IMR-90 (cell line): ENCODE measurements at regions not wholly inside any gene's neighbourhood (a gene's known extent, or its start where the extent isn't known, plus 50 kb on each side); places are given as distances from the start of the nearest gene placed in this dataset.

Source experiments
- ATAC-seq: fragments of 200-7000 bp; cut with Tn5 transposase; 2 replicates; pipeline ENCODE4 v1.9.1; 2020; ENCODE audit warnings: low read depth, mild to moderate bottlenecking, moderate library complexity
- BruUV-seq: library from RNA; stranded (reverse); fragments of 400-500 nt; replicated peaks from 2 replicates; lab custom pipeline; 2021; lab: Mats Ljungman, UMichigan
- CTCF ChIA-PET: fragments of 300-600 bp; formaldehyde crosslinking; extraction: SDS; loops from one replicate; lab custom pipeline; 2021; ENCODE audit warnings: antibody characterized with exemption; lab: Yijun Ruan, JAX
- POLR2A ChIA-PET: fragments of 300-600 bp; sonication (Branson Sonifier 250); formaldehyde crosslinking; loops from one replicate; lab custom pipeline; 2022; ENCODE audit warnings: antibody characterized with exemption; ENCODE audit not compliant: unreplicated experiment; lab: Charles Lee
- DNase-seq: peaks from one replicate; pipeline ENCODE4 v3.0.0; 2013
- H2AFZ ChIP-seq: replicated peaks from 2 replicates; pipeline ENCODE3; 2013; ENCODE audit warnings: low read length, mild to moderate bottlenecking; ENCODE audit not compliant: poor library complexity
- H2AK5ac ChIP-seq: 2 replicates; pipeline ENCODE4 v1.6.1; 2013; ENCODE audit warnings: low read depth, low read length, inconsistent platforms
- H2AK9ac ChIP-seq: replicated peaks from 2 replicates; pipeline ENCODE3; 2013; ENCODE audit warnings: mild to moderate bottlenecking, low read depth, low read length, moderate library complexity; ENCODE audit not compliant: poor library complexity
- H2BK120ac ChIP-seq: 2 replicates; pipeline ENCODE4 v1.6.1; 2013; ENCODE audit warnings: low read depth, low read length, inconsistent platforms
- H2BK15ac ChIP-seq: 3 replicates; pipeline ENCODE4 v1.6.1; 2013; ENCODE audit warnings: low read depth, low read length, inconsistent platforms
- H2BK20ac ChIP-seq: 2 replicates; pipeline ENCODE4 v1.6.1; 2013; ENCODE audit warnings: low read depth, mild to moderate bottlenecking, inconsistent platforms, low read length, moderate library complexity
- H2BK5ac ChIP-seq: 2 replicates; pipeline ENCODE4 v1.6.1; 2013; ENCODE audit warnings: mild to moderate bottlenecking, low read depth, low read length, inconsistent platforms; ENCODE audit not compliant: poor library complexity, severe bottlenecking
- H3K14ac ChIP-seq: replicated peaks from 2 replicates; pipeline ENCODE4 v1.6.1; 2013; ENCODE audit warnings: low read depth, low read length, inconsistent platforms
- H3K18ac ChIP-seq: 2 replicates; pipeline ENCODE4 v1.6.1; 2013; ENCODE audit warnings: low read depth, low read length, control low read depth
- H3K23ac ChIP-seq: 2 replicates; pipeline ENCODE4 v1.6.1; 2013; ENCODE audit warnings: low read depth, low read length, inconsistent platforms
- H3K27ac ChIP-seq: 2 replicates; pipeline ENCODE4 v1.5.1; 2013; ENCODE audit warnings: mild to moderate bottlenecking, control low read depth, low read length; ENCODE audit not compliant: insufficient read depth
- H3K27me3 ChIP-seq: 2 replicates; pipeline ENCODE4 v1.6.1; 2013; ENCODE audit warnings: low read length; ENCODE audit not compliant: control insufficient read depth, insufficient read depth
- H3K36me3 ChIP-seq: 2 replicates; pipeline ENCODE4 v1.6.1; 2013; ENCODE audit warnings: low read length, mixed read lengths; ENCODE audit not compliant: control insufficient read depth, insufficient read depth
- H3K4ac ChIP-seq: 2 replicates; pipeline ENCODE4 v1.6.1; 2013; ENCODE audit warnings: low read depth, low read length, inconsistent platforms
- H3K4me1 ChIP-seq: 2 replicates; pipeline ENCODE4 v1.6.1; 2013; ENCODE audit warnings: low read length, mixed read lengths; ENCODE audit not compliant: control insufficient read depth, insufficient read depth
- H3K4me2 ChIP-seq: 2 replicates; pipeline ENCODE4 v1.6.1; 2013; ENCODE audit warnings: low read depth, mild to moderate bottlenecking, control low read depth, low read length, moderate library complexity
- H3K4me3 ChIP-seq: 2 replicates; pipeline ENCODE4 v1.5.1; 2013; ENCODE audit warnings: low read depth, mild to moderate bottlenecking, control low read depth, low read length, moderate library complexity; ENCODE audit not compliant: insufficient read depth
- H3K56ac ChIP-seq: 2 replicates; pipeline ENCODE4 v1.6.1; 2013; ENCODE audit warnings: low read length, inconsistent platforms; ENCODE audit not compliant: insufficient read depth; ENCODE audit errors: extremely low read depth
- H3K79me1 ChIP-seq, 2 experiments: 2 replicates each; pipeline ENCODE4 v1.6.1; 2013; ENCODE audit warnings: low read length in 2 of 2, inconsistent platforms in 1 of 2, low read depth in 1 of 2
- H3K9ac ChIP-seq: 2 replicates; pipeline ENCODE4 v1.6.1; 2013; ENCODE audit warnings: low read depth, low read length, control low read depth
- H3K9me1 ChIP-seq: 2 replicates; pipeline ENCODE4 v1.6.1; 2013; ENCODE audit warnings: low read length, inconsistent platforms; ENCODE audit not compliant: insufficient read depth
- H3K9me3 ChIP-seq: 2 replicates; pipeline ENCODE4 v1.6.1; 2013; ENCODE audit warnings: low read length; ENCODE audit not compliant: control insufficient read depth, insufficient read depth
- H4K20me1 ChIP-seq: 2 replicates; pipeline ENCODE4 v1.6.1; 2013; ENCODE audit warnings: low read length, inconsistent platforms; ENCODE audit not compliant: insufficient read depth
- H4K5ac ChIP-seq: 2 replicates; pipeline ENCODE4 v1.6.1; 2013; ENCODE audit warnings: mild to moderate bottlenecking, low read depth, low read length, control low read depth
- H4K8ac ChIP-seq, 2 experiments: 2 replicates each; pipeline ENCODE4 v1.6.1; 2013; ENCODE audit warnings: low read depth in 2 of 2, low read length in 2 of 2, control low read depth in 1 of 2, inconsistent platforms in 1 of 2
- H4K91ac ChIP-seq: 2 replicates; pipeline ENCODE4 v1.6.1; 2013; ENCODE audit warnings: low read depth, low read length, inconsistent platforms; ENCODE audit not compliant: insufficient read depth
- CHD1 ChIP-seq: IDR thresholded peaks from 2 replicates; pipeline ENCODE4 v1.6.1; 2012; ENCODE audit warnings: low read depth, low read length, improper control_type of control experiment
- MXI1 ChIP-seq: IDR thresholded peaks from 2 replicates; pipeline ENCODE4 v1.6.1; 2012; ENCODE audit warnings: low read depth, mild to moderate bottlenecking, low read length, moderate library complexity, borderline replicate concordance
- RFX5 ChIP-seq: IDR thresholded peaks from 2 replicates; pipeline ENCODE4 v1.8.0; 2012; ENCODE audit warnings: low read depth, mild to moderate bottlenecking, low read length, moderate library complexity
- SMC3 ChIP-seq: fragments of 150-350 bp; IDR thresholded peaks from 2 replicates; pipeline ENCODE4 v1.6.1; 2016; ENCODE audit warnings: low read depth, mild to moderate bottlenecking, antibody characterized with exemption, low read length, moderate library complexity
- WGBS, 2 experiments: methylation state at CpG; one replicate each; pipeline versions ENCODE4 v1.1.5 to v1.1.7; 2013; ENCODE audit warnings: missing lambda C conversion rate in 2 of 2; ENCODE audit not compliant: insufficient read length in 1 of 2; ENCODE audit errors: extremely low coverage in 2 of 2; 5-methylcytosine and 5-hydroxymethylcytosine counted together
- dilution Hi-C: fragments of 300-500 bp; cut with HindIII; formaldehyde crosslinking; loops from one replicate; pipeline ENCODE4 v1.14.3; 2018; ENCODE audit warnings: low sequenced_read_pairs; ENCODE audit not compliant: unreplicated experiment
- in situ Hi-C: fragments of 300-500 bp; cut with MboI; formaldehyde crosslinking; loops from 3 replicates; pipeline ENCODE4 v1.14.3; 2019; ENCODE audit warnings: low sequenced_read_pairs, inconsistent platforms, mixed read lengths
- intact Hi-C: fragments of 100-400 bp; cut with micrococcal nuclease; formaldehyde crosslinking; loops from 2 replicates; pipeline ENCODE4 v1.10.0; 2022

DNA sequence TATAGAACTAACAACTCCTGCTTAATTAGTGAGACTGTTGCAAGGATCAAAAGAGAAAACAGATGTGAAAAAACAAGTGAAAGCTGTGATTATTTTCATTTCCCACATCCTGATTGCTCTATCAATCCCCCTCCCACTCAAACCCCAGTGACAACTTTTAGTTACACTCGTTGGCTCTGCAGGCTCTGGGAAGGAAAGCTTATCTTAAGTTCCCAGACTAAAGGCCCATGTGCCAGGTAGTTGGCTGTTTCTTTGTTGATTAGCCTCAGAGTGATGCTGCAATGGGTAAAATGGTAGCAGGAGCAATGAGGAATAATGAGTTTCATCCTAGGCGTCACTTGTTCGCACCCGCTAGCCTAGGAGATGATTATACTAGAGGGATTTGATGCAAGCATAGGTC, 133.3 kb upstream of the IFNE start:
- Histone ChIP-seq H3K27ac (peak overlapping the region; percentile 86), H4K20me1 (no peaks in the 10 kb centered on the region), H3K9ac (no peak overlapping the region), H3K4me1 (peaks cover 11% of the 10 kb centered on the region), H3K4me3 (no peak overlapping the region), H3K18ac (peak overlapping the region; percentile 96), H4K8ac (peak overlapping the region; percentile 73 to 86), H3K27me3 (no peaks in the 10 kb centered on the region), H2AFZ (peak overlapping the region; percentile 27), H3K9me1 (peaks cover 9% of the 10 kb centered on the region), H3K9me3 (no peaks in the 10 kb centered on the region), H2BK5ac (peak overlapping the region; percentile 98), H3K79me1 (peaks cover 0 to 3% of the 10 kb centered on the region in 2 experiments; a peak in 1 of 4 replicates), H3K4ac (peak overlapping the region; percentile 61), H3K23ac (peak overlapping the region; percentile 43; the same call in 1 of the 2 replicates), H3K36me3 (no peaks in the 10 kb centered on the region), H3K56ac (peak overlapping the region; percentile 49; the same call in 1 of the 2 replicates), H2BK15ac (peak overlapping the region; percentile 91), H2AK5ac (peak overlapping the region; percentile 86), H3K14ac (peak overlapping the region; percentile 48), H3K4me2 (peak overlapping the region; percentile 7; the same call in 1 of the 2 replicates), H2AK9ac (peak overlapping the region; percentile 85), H4K5ac (peak overlapping the region; percentile 78), H4K91ac (peak overlapping the region; percentile 60), H2BK20ac (peak overlapping the region; percentile 92), H2BK120ac (peak overlapping the region; percentile 72)
- TF ChIP-seq SMC3 (no peak), RFX5 (no peak), MXI1 (no peak), CHD1 (no peak)
- ChIA-PET POLR2A (no interaction called here), CTCF (no interaction called here)
- in situ Hi-C loops = no loop called here
- DNase-seq = peak; percentile 19
- BruUV-seq = no TSS peak
- dilution Hi-C loops = no loop called here
- intact Hi-C loops = no loop called here
- no CpG with 5 or more reads among the region's 4 CpGs for WGBS, 2 experiments
- ATAC-seq = no peak
